ENCODE measurements at regions not wholly inside any gene's neighbourhood (a gene's known extent, or its start where the extent isn't known, plus 50 kb on each side); places are given as distances from the start of the nearest gene placed in this dataset.

DNA sequence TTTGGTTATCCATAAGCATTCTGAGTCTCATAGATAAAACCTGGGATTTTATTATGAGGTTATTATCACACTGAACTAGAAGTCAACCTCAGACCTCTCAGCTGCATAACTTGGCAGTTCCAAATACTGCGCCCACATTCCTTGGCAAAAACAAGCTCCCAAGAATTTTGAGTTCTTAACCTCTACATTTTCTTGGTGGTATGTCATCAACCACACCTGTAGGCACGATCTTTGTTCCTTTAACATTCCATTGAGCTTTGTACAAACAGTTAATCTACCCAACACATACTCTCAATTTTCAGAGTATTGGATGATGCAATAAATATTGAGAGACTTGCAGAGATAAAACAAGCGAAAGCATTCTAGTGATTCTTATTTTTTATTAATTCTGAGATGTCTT is 371.8 kb upstream of the PRICKLE1 start:
- TF ChIP-seq, protein P1, sequence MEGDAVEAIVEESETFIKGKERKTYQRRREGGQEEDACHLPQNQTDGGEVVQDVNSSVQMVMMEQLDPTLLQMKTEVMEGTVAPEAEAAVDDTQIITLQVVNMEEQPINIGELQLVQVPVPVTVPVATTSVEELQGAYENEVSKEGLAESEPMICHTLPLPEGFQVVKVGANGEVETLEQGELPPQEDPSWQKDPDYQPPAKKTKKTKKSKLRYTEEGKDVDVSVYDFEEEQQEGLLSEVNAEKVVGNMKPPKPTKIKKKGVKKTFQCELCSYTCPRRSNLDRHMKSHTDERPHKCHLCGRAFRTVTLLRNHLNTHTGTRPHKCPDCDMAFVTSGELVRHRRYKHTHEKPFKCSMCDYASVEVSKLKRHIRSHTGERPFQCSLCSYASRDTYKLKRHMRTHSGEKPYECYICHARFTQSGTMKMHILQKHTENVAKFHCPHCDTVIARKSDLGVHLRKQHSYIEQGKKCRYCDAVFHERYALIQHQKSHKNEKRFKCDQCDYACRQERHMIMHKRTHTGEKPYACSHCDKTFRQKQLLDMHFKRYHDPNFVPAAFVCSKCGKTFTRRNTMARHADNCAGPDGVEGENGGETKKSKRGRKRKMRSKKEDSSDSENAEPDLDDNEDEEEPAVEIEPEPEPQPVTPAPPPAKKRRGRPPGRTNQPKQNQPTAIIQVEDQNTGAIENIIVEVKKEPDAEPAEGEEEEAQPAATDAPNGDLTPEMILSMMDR (conservative IDR thresholded peaks at IDR 0.05), result no peak
- Histone ChIP-seq H2BK5ac (ENCODE audit: insufficient read length, low read length) (no peak overlapping the region), H3K27ac (ENCODE audit: insufficient read length, low read depth, low read length) (no peak overlapping the region), H2BK12ac (ENCODE audit: insufficient read length, low read depth, low read length) (no peak overlapping the region), H3K56ac (ENCODE audit: insufficient read length, low read depth, low read length) (no peak overlapping the region), H3K79me2 (ENCODE audit: insufficient read depth, low read length) (no peaks in the 10 kb centered on the region), H3K4me1 (ENCODE audit: insufficient read depth, low read length) (no peaks in the 10 kb centered on the region; the same call in 1 of the 2 replicates), H3K23ac (ENCODE audit: insufficient read length, low read depth, low read length) (no peak overlapping the region), H3K23me2 (ENCODE audit: insufficient read length, low read depth, low read length, poor library complexity, severe bottlenecking) (no peaks in the 10 kb centered on the region), H3K4me2 (ENCODE audit: insufficient read depth, insufficient read length, low read length) (no peak overlapping the region), H2BK15ac (ENCODE audit: low read depth, low read length) (no peak overlapping the region), H3K14ac (ENCODE audit: insufficient read depth, low read length) (no peak overlapping the region), H3K18ac (ENCODE audit: insufficient read length, low read depth, low read length) (no peak overlapping the region), H3T11ph (ENCODE audit: low read length) (no peak overlapping the region), H4K91ac (ENCODE audit: insufficient read length, low read depth, low read length) (no peak overlapping the region), H3K79me1 (ENCODE audit: insufficient read depth, low read depth, low read length, poor library complexity, severe bottlenecking) (no peaks in the 10 kb centered on the region), H2BK20ac (ENCODE audit: low read depth, low read length, poor library complexity, severe bottlenecking) (no peak overlapping the region), H3K27me3 (ENCODE audit: insufficient read depth, low read length) (no peaks in the 10 kb centered on the region), H3K9ac (ENCODE audit: extremely low read depth, insufficient read length, low read length) (no peak overlapping the region), H4K20me1 (ENCODE audit: control insufficient read depth, insufficient read depth, insufficient read length) (no peaks in the 10 kb centered on the region), H4K8ac (replicated peaks; ENCODE audit: insufficient read length, low read depth, low read length) (no peak overlapping the region), H4K5ac (ENCODE audit: insufficient read length, low read depth, low read length) (no peak overlapping the region), H3K9me3 (ENCODE audit: control insufficient read depth, low read depth, low read length) (no peaks in the 10 kb centered on the region), H2AK5ac (ENCODE audit: insufficient read length, low read length) (no peak overlapping the region), H2AFZ (ENCODE audit: low read length) (no peak overlapping the region), H2BK120ac (ENCODE audit: low read depth, low read length, poor library complexity, severe bottlenecking) (no peak overlapping the region), H3K4ac (ENCODE audit: low read depth, low read length) (no peak overlapping the region)
- Mint-ChIP-seq H3K9me3 (no peaks in the 10 kb centered on the region), H3K4me1 (no peaks in the 10 kb centered on the region), H3K36me3 (ENCODE audit: insufficient read depth in 1 of 3, low read depth in 3 of 3) (no peaks in the 10 kb centered on the region), H3K27ac (no peak overlapping the region), H3K27me3 (ENCODE audit: low read depth) (no peaks in the 10 kb centered on the region), H3K4me3 (no peak overlapping the region)
- WGBS (ENCODE audit: extremely low coverage, insufficient read length, low lambda C conversion rate), result no CpG with 5 or more reads among the region's 3 CpGs
- DNase-seq, result no peak
